ENCODE measurements at regions not wholly inside any gene's neighbourhood (a gene's known extent, or its start where the extent isn't known, plus 50 kb on each side); places are given as distances from the start of the nearest gene placed in this dataset.

- no peak for TF ChIP-seq MAX (IDR thresholded peaks at IDR 0.05)
- TF ChIP-seq POLR2A (IDR thresholded peaks at IDR 0.05; ENCODE audit: low read length) = no peak
- no peak for TF ChIP-seq SREBF2 (IDR thresholded peaks at IDR 0.05)
- no peak for TF ChIP-seq RFX5 (IDR thresholded peaks at IDR 0.05)
Observed at GRCh38 chr10:131635564-131636015, 265.2 kb upstream of the PPP2R2D start.
